SIG-M5 treated with dmso at 0.1 percent for 504 hours (cell line): ENCODE measurements at regions not wholly inside any gene's neighbourhood (a gene's known extent, or its start where the extent isn't known, plus 50 kb on each side); places are given as distances from the start of the nearest gene placed in this dataset.
"Not testable (repeated sequence)": the region's sequence is repeated elsewhere in the genome, so short reads cannot be mapped to it uniquely, and the experiment has no call there.

Experiments used
- DNase-seq: peaks from one replicate; lab custom pipeline; 2025; ENCODE audit not compliant: unreplicated experiment; lab: John Stamatoyannopoulos, UW

GRCh38 chr15:95168951-95169431, 937.6 kb downstream of the MCTP2 start:
- no peak for DNase-seq

GRCh38 chr15:95169541-95170459, 938.4 kb downstream of the MCTP2 start:
- no peak for DNase-seq

GRCh38 chr15:95170561-95171380, 939.4 kb downstream of the MCTP2 start:
- DNase-seq: no peak

GRCh38 chr15:95171564-95171963, 940.2 kb downstream of the MCTP2 start:
- no peak for DNase-seq

GRCh38 chr15:95174301-95175259, 943.2 kb downstream of the MCTP2 start:
- no peak for DNase-seq

GRCh38 chr15:95175914-95176658, 944.7 kb downstream of the MCTP2 start:
- DNase-seq: no peak

GRCh38 chr15:95176794-95177577, 945.6 kb downstream of the MCTP2 start:
- peak; percentile 14 for DNase-seq

GRCh38 chr15:95180530-95180929, 949.2 kb downstream of the MCTP2 start:
- DNase-seq: no peak

- no peak for DNase-seq
These were observed 950.7 kb downstream of the MCTP2 start for GRCh38 chr15:95182091-95182490.

GRCh38 chr15:95192923-95193322, 961.6 kb downstream of the MCTP2 start:
- no peak for DNase-seq

- DNase-seq: no peak
These were observed 963.4 kb downstream of the MCTP2 start for GRCh38 chr15:95194746-95195145.

- no peak for DNase-seq
These were observed 965.0 kb downstream of the MCTP2 start for GRCh38 chr15:95196176-95196915.

- no peak for DNase-seq
These were observed 971.4 kb downstream of the MCTP2 start for GRCh38 chr15:95202569-95203349.

GRCh38 chr15:95205077-95205476, 973.7 kb downstream of the MCTP2 start:
- no peak for DNase-seq

GRCh38 chr15:95205830-95206229, 974.5 kb downstream of the MCTP2 start:
- DNase-seq: not testable (repeated sequence)

- no peak for DNase-seq
These were observed 976.7 kb downstream of the MCTP2 start for GRCh38 chr15:95208071-95208470.

- DNase-seq: no peak
These were observed 977.6 kb downstream of the MCTP2 start for GRCh38 chr15:95208988-95209387.
